Embryonic facial prominence (tissue), 1 donor: ENCODE measurements at regions not wholly inside any gene's neighbourhood (a gene's known extent, or its start where the extent isn't known, plus 50 kb on each side); places are given as distances from the start of the nearest gene placed in this dataset.
"Not testable (repeated sequence)": the region's sequence is repeated elsewhere in the genome, so short reads cannot be mapped to it uniquely, and the experiment has no call there.

Experiments
- DNase-seq: peaks from one replicate; pipeline ENCODE4 v3.0.0-alpha.2; 2016; ENCODE audit errors: extremely low spot score

DNA sequence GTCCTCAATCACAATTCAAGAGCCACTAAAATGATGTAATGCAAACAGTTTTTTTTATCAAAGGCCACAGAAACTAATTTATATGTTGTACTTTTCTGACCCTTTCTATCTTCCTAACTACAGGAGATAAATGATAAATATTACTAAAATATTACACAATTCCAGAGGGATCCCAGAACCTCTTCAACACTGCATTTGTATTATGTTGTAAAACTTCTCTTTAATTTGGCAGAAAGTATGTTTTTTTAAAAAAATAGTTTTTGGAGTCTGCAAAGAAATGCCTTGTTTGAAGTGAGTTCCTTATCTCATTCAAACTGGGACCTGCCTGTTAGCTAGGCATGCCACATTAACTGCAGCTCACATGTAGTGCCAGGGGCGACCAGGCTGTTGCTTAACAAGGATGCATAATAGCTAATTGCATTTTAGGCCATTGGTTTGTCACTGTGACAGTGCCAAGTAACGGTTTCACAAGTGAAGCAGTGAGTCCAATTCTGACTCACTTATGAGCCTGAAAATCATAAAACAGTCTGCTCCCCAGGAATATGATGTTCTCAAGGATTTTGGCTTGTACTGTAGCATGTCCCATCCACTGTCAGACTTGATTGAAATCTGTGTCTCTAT is 266.9 kb downstream of the KTN1 start:
- no peak for DNase-seq

DNA sequence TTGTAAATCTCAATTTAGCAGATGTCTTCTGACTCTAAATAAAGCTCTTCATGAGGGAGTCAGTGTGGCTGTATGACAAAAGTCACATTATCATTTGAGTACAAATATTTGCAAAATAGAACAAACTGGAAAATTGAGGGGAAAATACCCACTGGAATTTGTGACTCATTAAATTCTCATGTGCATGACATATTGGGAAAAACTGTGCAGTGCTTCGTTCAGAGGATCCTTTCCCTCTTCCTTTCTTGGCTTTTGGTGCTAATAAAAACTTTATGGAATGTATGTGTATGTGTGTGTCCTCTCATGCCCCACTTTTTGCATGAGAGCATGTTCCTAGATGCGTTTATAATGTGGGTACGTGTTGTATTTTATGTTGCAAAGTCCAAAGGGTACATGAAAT is 267.8 kb downstream of the KTN1 start:
- DNase-seq, result no peak

DNA sequence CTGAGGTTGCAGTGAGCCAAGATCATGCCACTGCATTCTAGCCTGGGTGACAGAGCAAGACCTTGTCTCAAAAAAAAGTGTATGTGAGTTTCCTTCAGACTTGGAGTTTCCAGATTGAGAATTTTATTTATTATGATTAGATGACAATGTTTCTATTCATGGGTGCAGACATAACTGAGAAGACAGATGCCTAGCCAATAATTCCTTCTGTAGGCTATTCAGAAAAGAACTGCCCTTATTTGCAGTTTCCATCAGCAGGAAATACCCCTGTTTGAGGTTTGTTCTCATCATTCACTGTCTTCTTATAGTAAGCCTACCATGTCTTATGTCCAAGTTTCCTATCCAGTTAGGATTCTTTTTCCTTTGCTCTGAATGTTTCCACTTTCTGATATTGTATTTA is 269.0 kb downstream of the KTN1 start:
- DNase-seq, result no peak

DNA sequence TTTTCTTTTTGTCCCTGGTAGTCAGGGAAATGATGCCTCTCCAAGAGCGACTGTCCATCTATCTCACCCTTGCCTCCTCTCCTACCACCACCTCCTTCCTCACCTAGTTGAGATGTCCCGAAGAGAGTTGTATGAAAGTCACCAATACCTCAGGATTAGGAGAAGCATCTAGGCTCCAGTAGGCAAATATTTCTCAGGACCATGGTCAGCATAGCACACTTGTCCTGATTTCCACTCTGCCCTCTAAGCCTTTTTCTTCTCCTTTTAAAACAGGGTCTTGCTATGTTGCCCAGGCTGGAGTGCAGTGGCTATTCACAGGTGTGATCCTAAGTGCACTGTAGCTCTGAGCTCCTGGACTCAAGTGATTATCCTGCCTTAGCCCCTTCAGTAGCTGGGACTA is 268.4 kb upstream of the PELI2 start:
- no peak for DNase-seq

DNA sequence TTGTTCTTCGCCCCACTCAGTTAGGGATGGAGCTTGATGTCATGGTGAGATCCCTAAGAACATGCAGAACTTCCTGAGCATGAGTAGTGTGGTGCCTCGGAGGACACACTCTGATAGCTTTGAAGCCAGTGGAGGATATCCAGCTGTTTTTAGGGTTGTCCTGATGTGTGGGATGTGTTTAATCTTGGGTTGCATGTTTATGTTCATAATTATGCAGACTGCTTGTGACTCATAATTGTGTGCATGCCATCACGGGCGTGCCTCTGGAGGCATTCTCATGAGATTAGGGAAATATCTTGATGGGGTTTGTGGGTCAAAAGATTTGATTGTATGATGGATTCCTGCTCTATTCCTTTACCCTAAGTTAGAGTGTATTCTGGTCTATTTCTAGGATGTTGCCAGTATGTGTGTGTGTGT is 267.4 kb upstream of the PELI2 start:
- DNase-seq, result no peak

DNA sequence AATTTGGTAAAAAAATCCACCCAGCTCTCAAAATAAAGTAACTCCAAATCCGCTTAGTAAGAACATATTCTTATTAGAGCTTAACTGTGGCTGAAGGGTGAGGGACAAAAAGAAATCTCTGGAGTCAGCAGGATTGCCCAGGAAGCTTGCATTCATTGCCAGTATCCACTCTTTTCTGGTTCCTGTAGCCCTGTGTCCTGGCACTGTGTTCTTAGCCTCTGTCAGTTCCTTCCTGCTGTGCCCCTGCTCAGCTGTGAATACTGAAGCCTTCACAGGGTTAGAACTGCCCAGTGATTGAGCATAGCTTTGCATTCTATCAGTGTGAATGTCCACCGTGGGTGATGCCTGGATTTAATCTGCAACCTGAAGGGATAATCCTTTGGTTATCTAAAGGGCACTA is 266.9 kb upstream of the PELI2 start:
- no peak for DNase-seq

DNA sequence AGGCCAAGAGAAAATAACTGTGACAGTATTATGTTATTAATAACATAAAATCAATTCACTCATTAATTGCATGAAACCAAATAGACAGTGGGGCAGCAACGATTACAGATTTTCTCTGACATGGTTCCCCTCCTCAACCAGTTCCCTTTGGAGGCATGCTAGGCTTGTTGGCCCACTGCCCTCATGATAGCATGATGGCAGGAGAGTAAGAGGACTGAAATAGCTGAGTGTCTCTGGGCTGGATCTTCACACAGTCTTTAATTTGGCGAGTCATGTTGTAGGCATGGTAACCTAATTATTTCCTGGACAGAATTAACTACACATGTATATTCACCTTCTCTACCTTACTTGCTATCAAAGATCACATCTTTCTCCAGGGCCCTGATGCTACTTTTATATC is 266.2 kb upstream of the PELI2 start:
- no peak for DNase-seq

DNA sequence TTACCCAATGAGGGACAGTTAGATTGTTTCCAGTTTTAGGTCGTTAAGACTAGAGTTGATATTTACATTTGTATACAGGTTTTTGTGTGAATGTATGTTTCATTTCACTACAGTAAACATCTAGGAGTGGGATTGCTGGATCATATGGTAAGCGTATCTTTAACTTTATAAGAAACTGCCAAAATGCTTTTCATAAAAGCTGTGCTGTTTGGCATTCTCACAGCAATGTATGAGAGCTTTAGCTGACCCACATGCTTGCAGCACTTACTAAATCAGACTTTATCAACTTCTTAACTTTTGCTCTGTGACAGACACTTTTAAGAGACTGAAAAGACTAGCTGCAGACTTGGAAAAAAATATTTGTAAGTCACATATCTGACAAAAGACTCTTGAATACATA is 262.5 kb upstream of the PELI2 start:
- DNase-seq, result no peak

DNA sequence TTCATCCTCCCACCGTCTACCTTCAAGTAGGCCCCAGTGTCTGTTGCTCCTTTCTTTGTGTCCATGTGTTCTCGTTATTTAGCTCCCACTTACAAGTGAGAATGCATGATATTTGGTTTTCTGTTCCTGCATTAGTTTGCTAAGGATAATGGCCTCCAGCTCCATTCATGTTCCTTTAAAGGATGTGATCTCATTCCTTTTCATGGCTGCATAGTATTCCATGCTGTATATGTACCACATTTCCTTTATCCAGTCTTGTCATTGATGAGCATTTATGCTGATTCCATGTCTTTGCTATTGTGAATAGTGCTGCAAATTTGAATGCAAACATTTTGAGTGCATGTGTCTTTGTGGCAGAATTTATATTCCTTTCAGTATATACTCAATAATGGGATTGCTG is 259.6 kb upstream of the PELI2 start:
- no peak for DNase-seq

DNA sequence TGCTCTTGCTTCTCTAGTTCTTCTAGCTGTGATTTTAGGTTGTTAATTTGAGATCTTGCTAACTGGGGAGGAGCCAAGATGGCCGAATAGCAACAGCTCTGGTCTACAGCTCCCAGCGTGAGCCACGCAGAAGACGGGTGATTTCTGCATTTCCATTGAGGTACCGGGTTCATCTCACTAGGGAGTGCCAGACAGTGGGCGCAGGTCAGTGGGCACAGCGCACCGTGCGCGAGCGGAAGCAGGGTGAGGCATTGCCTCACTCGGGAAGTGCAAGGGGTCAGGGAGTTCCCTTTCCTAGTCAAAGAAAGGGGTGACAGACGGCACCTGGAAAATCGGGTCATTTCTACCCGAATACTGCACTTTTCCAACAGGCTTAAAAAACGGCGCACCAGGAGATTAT is 256.6 kb upstream of the PELI2 start:
- DNase-seq, result not testable (repeated sequence)

DNA sequence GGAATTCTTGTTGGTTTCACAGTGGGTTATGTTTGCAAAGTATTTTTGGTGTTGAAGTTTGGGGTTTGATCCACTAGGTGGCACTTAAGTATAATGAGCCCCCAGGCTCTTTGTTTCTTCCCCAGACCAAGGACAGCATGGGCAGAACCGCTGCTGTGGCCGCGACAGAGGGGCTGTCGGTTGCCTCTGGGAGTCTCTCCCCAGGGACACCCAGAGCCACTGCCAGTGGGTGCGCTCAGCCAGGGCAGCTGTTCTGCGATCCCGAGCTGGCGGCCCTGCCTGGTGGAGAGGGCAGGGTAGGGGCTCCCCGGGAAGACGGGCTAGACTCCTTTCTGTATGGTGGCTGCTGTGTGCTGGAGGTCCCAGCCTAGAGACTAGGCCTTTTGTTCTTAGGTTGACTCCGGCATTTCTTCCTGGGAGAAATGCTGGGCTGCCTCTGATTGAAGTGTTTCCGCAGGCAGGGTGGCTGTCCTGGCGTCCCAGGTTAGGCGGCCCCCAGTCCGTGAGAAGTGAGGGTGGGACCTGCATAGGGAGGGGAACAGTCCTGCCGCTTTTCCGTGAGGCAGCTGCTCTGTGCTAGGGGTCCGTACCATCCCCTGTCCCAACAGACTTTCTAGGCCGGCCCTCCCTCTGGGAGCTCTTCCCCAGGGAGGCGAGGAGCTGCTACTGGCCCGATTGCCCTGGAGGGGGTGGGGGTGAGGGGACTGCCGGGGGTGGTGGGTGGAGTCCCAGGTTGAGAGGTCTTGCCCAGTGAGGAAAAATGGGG is 253.1 kb upstream of the PELI2 start:
- DNase-seq, result no peak

DNA sequence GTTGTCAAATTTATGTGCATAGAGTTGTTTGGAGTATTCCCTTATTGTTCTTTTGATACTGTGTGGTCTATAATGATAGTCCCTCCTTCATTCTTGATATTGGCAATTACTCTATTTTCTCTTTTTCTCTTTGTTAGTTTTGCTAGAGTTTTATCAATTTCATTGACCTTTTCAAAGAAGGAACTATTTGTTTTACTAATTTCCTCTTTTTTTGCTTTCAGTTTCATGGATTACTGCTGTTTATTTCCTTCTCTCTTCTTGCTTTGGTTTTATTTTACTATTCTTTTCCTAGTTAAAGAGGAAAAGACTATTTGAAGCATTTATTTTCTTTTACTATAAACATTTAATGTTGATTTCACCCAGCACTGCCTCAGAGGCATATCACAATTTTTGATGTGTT is 250.9 kb upstream of the PELI2 start:
- no peak for DNase-seq

DNA sequence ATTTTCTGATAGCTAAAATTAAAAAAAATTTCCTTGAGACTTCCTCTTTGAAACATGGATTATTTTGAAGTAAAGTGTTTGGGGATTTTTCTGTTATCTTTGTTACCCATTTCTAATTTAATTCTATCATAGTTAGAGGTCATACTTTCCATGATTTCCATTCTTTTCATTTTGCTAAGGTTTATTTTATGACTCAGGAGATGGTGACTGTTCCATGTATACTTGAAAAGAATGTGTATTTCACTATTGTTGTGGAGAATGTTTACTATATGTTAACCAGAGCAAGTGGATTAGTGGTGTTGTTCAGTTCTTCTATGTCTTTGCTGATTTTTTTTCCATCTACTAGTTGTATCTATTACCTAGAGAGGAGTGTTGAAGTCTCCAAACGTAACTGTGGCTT is 250.5 kb upstream of the PELI2 start:
- no peak for DNase-seq

DNA sequence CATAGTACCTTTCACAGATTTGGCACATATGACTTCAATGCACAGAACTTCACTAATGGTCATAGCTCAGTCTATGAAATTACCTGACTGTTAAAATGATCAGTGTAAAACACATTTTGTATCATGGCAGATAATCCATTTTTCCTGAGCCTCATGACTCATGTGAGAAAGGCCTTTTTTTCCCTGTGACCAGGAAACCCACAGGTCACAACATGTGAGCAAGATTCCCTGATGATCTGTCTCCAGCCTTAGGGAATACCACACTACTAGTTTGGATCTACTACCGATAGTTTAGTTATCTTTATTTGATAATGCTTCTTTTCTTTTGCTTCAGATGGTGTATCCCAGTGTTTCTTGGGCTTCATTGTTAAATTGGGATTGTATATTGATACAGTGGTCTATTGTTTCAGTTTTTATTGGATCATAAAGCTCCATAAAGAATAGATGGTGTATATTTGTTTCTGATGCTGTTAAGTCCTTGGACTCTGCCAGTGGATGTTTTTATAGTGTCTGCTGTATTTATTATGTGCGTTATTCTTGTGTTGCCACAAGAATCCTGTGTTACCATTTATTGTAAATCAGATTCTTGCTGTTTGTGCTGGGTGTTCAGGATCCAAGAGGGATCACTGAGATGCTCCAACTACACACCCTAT is 248.7 kb upstream of the PELI2 start:
- DNase-seq, result no peak

DNA sequence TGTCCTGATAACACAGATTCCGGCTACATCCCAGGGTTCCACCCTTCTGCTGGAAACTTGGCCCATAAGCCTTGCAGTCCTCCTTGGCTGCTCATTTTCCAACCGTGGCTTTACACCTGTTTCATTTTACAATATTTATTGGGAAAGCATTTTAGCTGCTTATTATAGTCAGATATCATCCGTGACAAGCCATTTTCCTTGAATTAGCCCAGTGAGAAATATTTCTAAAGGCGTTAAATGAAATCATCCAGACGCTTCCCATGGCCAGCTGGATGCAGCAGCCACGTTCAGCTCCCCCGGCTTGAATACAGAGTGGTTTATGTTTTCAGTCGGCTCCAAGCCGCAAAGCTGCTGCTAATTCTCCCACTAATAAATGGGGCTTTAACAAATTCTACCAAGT is 245.0 kb upstream of the PELI2 start:
- no peak for DNase-seq

DNA sequence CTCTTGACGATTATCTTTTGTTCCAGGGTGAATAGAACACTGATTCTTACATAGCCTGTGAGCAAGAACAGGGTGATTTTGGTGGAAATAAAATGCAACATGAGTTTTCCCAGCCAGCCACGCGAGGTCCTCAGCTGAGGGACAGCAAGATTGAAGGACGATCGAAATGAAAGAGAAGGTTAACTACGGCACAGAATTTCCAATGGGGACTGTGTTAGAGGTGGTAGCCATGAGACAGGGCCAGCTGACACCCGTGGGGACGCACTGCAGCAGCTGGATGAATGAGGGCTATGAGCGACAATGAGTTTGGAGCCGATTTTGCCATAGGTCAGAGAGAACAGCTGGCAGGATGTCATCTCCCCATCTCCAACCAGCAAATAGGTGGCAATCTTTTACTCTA is 243.4 kb upstream of the PELI2 start:
- DNase-seq, result no peak

DNA sequence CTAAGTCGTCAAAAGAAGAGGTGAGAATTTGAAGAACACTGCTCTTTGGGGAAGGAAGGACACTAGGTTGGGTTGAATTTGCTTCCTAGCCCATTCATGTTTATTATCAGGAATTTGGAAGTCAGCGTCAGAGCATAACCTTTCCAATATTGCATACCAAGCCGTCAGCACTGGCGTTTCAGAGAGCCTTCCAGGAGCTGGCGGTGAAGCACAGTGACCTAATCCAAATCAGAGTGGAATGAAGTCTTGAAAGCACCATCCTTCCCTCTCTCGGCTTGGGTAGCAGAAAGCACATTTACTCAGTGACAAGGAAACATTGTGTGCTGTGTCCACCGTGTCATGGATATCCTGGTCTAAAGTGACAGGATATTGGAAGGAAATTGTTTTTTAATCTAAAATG is 240.3 kb upstream of the PELI2 start:
- DNase-seq, result no peak

DNA sequence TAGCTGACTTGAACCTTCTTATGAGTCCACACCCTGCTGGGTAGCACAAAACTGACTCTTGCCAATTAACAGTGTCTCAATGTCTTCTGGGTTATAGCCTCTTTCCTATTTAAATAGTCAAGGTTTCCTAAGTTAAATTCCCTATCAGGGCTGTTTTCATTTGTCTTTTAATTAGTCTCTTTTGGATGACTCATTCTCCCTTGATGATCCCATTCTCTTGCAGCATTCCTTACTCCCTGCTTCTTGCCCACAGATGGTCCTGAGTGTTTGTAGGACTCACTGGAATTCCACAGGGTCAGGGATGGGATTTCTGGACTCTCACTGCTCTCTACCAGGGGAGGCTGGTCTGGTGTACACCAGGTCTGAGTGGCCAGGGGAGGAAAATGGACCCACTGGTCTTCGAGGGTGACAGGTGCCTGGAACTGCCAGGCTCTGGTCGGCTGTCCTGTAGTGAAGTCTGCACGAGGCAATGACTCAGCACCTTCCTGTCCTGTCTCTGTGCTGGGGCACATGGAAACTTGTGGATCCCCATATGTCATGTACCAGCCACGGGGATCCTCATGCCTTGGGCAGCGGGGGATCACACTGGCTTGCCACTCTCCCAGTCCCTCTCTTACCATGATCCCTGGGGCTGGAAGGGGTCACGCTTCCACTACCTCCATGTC is 236.5 kb upstream of the PELI2 start:
- DNase-seq, result no peak

DNA sequence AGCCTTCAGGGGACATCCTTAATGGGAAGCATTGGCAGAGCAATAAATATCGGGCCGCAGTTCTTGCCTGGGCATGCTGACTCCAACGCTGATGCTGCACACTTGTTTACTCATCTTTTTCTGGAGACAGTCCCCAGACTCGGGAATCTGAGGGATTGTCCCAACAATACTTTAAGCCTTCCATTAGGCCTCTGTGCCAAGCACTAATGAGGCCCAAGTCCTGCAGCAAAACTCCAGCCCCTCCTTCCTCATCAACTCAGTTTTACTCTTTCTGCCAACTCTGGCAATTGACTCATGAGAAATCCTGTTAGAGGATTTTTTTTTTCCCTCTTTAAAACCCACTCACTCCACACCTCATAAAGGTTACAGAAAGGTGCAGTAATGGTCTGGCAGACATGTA is 233.4 kb upstream of the PELI2 start:
- no peak for DNase-seq

DNA sequence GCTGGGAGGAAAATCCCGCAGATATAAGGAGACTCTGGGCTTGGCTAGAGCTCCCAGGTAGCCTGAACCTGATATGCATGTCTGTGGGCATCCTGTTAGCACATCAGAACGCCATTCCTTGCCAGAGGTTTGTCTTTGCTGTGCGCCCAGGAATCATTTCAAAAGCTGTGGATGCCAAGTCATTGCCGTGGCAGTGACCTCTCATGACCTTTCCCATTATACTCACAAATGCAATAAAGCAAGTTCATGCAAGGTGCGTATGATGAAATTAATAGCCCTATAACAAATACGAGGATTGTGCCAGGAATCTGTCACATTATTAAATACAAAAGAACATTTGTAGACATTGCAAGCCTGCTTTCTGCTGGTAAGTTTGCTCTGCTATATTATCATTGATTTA is 229.1 kb upstream of the PELI2 start:
- DNase-seq, result no peak

DNA sequence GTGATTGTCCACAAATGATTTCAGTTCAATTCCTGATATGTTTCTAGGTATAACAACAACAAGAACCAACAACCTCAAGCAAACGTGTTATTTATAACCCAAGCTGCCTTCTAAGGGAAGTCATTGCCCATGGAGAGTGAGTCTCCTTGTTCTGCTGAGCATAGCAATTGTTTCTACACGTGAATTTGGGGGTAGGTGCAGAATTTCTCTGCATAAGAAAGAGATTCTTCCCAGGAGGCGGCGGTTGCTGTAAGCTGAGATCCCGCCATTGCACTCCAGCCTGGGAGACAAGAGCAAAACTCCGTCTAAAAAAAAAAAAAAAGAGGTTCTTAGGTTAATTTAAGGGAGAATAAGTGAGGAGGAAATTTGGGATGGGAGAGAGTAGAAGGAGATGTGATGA is 226.5 kb upstream of the PELI2 start:
- DNase-seq, result no peak

DNA sequence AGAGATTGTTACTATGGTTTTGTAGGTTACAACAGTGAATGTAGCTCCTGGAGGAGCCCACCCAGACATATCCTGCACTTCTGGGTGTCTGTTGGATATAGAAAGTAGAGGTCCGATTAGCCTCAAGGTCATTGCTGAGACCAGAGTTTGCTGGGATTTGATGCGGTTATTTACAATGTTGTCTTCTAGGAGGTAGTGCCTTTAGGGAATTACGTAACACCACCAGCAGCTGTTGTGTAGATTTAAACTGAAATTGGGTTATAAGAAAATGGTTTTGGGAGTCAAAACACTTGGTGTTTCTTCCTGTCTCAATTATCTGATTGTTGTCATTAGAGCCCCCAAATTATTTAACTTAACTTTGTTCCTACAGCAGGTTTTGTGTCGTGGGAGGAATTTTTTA is 225.3 kb upstream of the PELI2 start:
- DNase-seq, result no peak

DNA sequence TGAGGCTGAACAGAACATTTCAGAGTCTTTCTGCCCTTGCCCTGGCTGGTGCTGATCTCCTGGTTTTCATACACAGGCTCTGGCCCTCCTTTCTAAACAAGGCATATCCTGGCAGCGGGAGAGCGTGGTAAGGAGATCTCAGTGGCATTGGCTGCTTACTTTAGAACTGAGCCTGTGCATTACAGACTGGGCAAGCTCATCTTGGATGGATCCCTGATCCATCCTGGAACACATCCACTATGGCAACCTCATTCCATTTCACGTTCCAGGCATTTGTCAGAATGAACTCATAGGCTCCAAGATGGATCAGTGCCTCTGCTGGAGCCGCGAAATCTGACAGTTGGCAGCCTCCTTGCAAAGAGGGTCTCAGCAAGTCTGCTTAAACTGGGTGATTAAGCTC is 224.5 kb upstream of the PELI2 start:
- DNase-seq, result no peak
